Loucy (cell line): ENCODE measurements at regions not wholly inside any gene's neighbourhood (a gene's known extent, or its start where the extent isn't known, plus 50 kb on each side); places are given as distances from the start of the nearest gene placed in this dataset.

Experiments used
- H2AFZ ChIP-seq: fragments of 200-600 bp; sonication (generic); 2 replicates; pipeline ENCODE4 v1.6.0; 2016; ENCODE audit warnings: antibody characterized with exemption, mild to moderate bottlenecking, low read length, moderate library complexity
- H3F3A ChIP-seq: fragments of 200-600 bp; 2 replicates; pipeline ENCODE4 v1.6.0; 2016; ENCODE audit warnings: antibody characterized with exemption, low read depth, mild to moderate bottlenecking
- H3K27me3 ChIP-seq: fragments of 200-600 bp; sonication (generic); 2 replicates; pipeline ENCODE4 v1.6.1; 2014; ENCODE audit warnings: low read length, mild to moderate bottlenecking; ENCODE audit not compliant: insufficient read depth, poor library complexity, severe bottlenecking
- H3K36me3 ChIP-seq: fragments of 200-600 bp; sonication (generic); 2 replicates; pipeline ENCODE4 v1.6.1; 2016; ENCODE audit warnings: low read length; ENCODE audit not compliant: insufficient read depth
- H3K4me1 ChIP-seq: fragments of 200-600 bp; sonication (generic); 2 replicates; pipeline ENCODE4 v1.5.1; 2014; ENCODE audit warnings: low read length, mild to moderate bottlenecking; ENCODE audit not compliant: insufficient read depth, poor library complexity, severe bottlenecking
- H3K4me2 ChIP-seq: fragments of 200-600 bp; sonication (generic); 2 replicates; pipeline ENCODE4 v1.6.0; 2014; ENCODE audit warnings: antibody characterized with exemption, low read length, low read depth, mild to moderate bottlenecking; ENCODE audit not compliant: poor library complexity, severe bottlenecking
- H3K4me3 ChIP-seq: fragments of 200-600 bp; sonication (generic); 2 replicates; pipeline ENCODE4 v1.5.1; 2014; ENCODE audit warnings: low read length, mild to moderate bottlenecking, mixed read lengths; ENCODE audit not compliant: poor library complexity, severe bottlenecking
- H3K79me2 ChIP-seq: fragments of 200-600 bp; sonication (generic); 2 replicates; pipeline ENCODE4 v1.6.1; 2014; ENCODE audit warnings: low read length; ENCODE audit not compliant: insufficient read depth
- H3K9ac ChIP-seq: fragments of 200-600 bp; sonication (generic); 2 replicates; pipeline ENCODE4 v1.6.0; 2014; ENCODE audit warnings: mild to moderate bottlenecking, low read depth, low read length, moderate library complexity; ENCODE audit not compliant: poor library complexity, severe bottlenecking
- H3K9me2 ChIP-seq: fragments of 200-600 bp; sonication (generic); replicated peaks from 2 replicates; pipeline ENCODE4 v1.6.1; 2016; ENCODE audit warnings: low read depth, low read length, mixed read lengths
- H3K9me3 ChIP-seq: fragments of 200-600 bp; sonication (generic); 2 replicates; pipeline ENCODE4 v1.6.1; 2014; ENCODE audit warnings: mild to moderate bottlenecking, antibody characterized with exemption, low read length, low read depth; ENCODE audit not compliant: insufficient read depth
- H4K20me1 ChIP-seq: fragments of 200-600 bp; sonication (generic); 2 replicates; pipeline ENCODE4 v1.6.0; 2014; ENCODE audit warnings: antibody characterized with exemption, low read length, mild to moderate bottlenecking; ENCODE audit not compliant: insufficient read depth, poor library complexity, severe bottlenecking
- CTCF ChIP-seq: fragments of 200-600 bp; sonication (generic); conservative IDR thresholded peaks from 2 replicates; pipeline ENCODE4 v1.5.1; 2014; ENCODE audit warnings: mild to moderate bottlenecking, antibody characterized with exemption, low read length
- EZH2phosphoT487 ChIP-seq: fragments of 200-600 bp; IDR thresholded peaks from 2 replicates; pipeline ENCODE4 v1.6.1; 2018; ENCODE audit warnings: antibody characterized with exemption, mild to moderate bottlenecking, moderate library complexity, borderline replicate concordance

- TF ChIP-seq EZH2phosphoT487 (no peak), CTCF (no peak)
- no peaks in the 10 kb centered on the region for H3K36me3 ChIP-seq
- no peak overlapping the region for H3K9ac ChIP-seq
- H3F3A ChIP-seq, result no peaks in the 10 kb centered on the region
- H4K20me1 ChIP-seq, result no peaks in the 10 kb centered on the region
- peaks cover 13% of the 10 kb centered on the region for H3K4me1 ChIP-seq
- H3K4me2 ChIP-seq, result no peak overlapping the region
- no peaks in the 10 kb centered on the region for H3K79me2 ChIP-seq
- H3K27me3 ChIP-seq, result no peaks in the 10 kb centered on the region
- H2AFZ ChIP-seq, result no peak overlapping the region
- no peaks in the 10 kb centered on the region for H3K9me3 ChIP-seq
- H3K9me2 ChIP-seq, result no peaks in the 10 kb centered on the region
- H3K4me3 ChIP-seq, result no peak overlapping the region
Measured at GRCh38 chr1:36667256-36667655, 184.5 kb upstream of the CSF3R start.

- Histone ChIP-seq H3K79me2 (no peaks in the 10 kb centered on the region), H3K36me3 (no peaks in the 10 kb centered on the region), H2AFZ (no peak overlapping the region), H3K27me3 (no peaks in the 10 kb centered on the region), H4K20me1 (no peaks in the 10 kb centered on the region), H3K9me3 (no peaks in the 10 kb centered on the region), H3K9ac (no peak overlapping the region), H3K4me2 (peak overlapping the region; percentile 24), H3K4me3 (no peak overlapping the region), H3F3A (no peaks in the 10 kb centered on the region), H3K4me1 (peaks cover 13% of the 10 kb centered on the region), H3K9me2 (no peaks in the 10 kb centered on the region)
- TF ChIP-seq CTCF (no peak), EZH2phosphoT487 (no peak)
Measured at GRCh38 chr1:36665478-36666080, 182.9 kb upstream of the CSF3R start.

GRCh38 chr1:36664571-36665287 is 182.0 kb upstream of the CSF3R start:
- no peaks in the 10 kb centered on the region for H3K36me3 ChIP-seq
- H3K27me3 ChIP-seq, result no peaks in the 10 kb centered on the region
- no peak overlapping the region for H2AFZ ChIP-seq
- H4K20me1 ChIP-seq, result no peaks in the 10 kb centered on the region
- TF ChIP-seq CTCF (no peak), EZH2phosphoT487 (no peak)
- H3K4me3 ChIP-seq, result no peak overlapping the region
- H3K4me2 ChIP-seq, result peak overlapping the region; percentile 24
- peaks cover 13% of the 10 kb centered on the region for H3K4me1 ChIP-seq
- H3K79me2 ChIP-seq, result no peaks in the 10 kb centered on the region
- H3K9me3 ChIP-seq, result no peaks in the 10 kb centered on the region
- no peaks in the 10 kb centered on the region for H3F3A ChIP-seq
- no peaks in the 10 kb centered on the region for H3K9me2 ChIP-seq
- no peak overlapping the region for H3K9ac ChIP-seq
